ENCODE measurements at regions not wholly inside any gene's neighbourhood (a gene's known extent, or its start where the extent isn't known, plus 50 kb on each side); places are given as distances from the start of the nearest gene placed in this dataset.

GRCh38 chr11:71197096-71197495, 55.3 kb downstream of the SHANK2 start:
- DNase-seq (ENCODE audit: extremely low spot score): no peak
- POLR2A ChIA-PET: no interaction called here
- TF ChIP-seq FOXM1 (IDR thresholded peaks at IDR 0.05; ENCODE audit: borderline replicate concordance) (no peak), HDGF (IDR thresholded peaks at IDR 0.05; ENCODE audit: borderline replicate concordance) (no peak), BHLHE40 (IDR thresholded peaks at IDR 0.05; ENCODE audit: borderline replicate concordance) (no peak), ZNF384 (IDR thresholded peaks at IDR 0.05) (no peak)
- CTCF ChIA-PET: no interaction called here

GRCh38 chr11:71194710-71195109, 57.7 kb downstream of the SHANK2 start:
- CTCF ChIA-PET: no interaction called here

GRCh38 chr11:71193431-71193830, 58.9 kb downstream of the SHANK2 start:
- no peak for DNase-seq (ENCODE audit: extremely low spot score)
- ChIA-PET POLR2A (no interaction called here), CTCF (no interaction called here)
- TF ChIP-seq TARDBP (IDR thresholded peaks at IDR 0.05): no peak
- TF ChIP-seq ARNT (IDR thresholded peaks at IDR 0.05): no peak
- TF ChIP-seq CTBP1 (IDR thresholded peaks at IDR 0.05; ENCODE audit: borderline replicate concordance): no peak
- no peak for TF ChIP-seq SP1 (IDR thresholded peaks at IDR 0.05)
- no peak for TF ChIP-seq BHLHE40 (IDR thresholded peaks at IDR 0.05; ENCODE audit: borderline replicate concordance)
- no peak for TF ChIP-seq ELF4 (IDR thresholded peaks at IDR 0.05)
- TF ChIP-seq SUZ12 (IDR thresholded peaks at IDR 0.05): no peak
- TF ChIP-seq L3MBTL2 (conservative IDR thresholded peaks at IDR 0.05): no peak
- TF ChIP-seq FOXA1 (IDR thresholded peaks at IDR 0.05): no peak
- TF ChIP-seq LEF1 (IDR thresholded peaks at IDR 0.05; ENCODE audit: borderline replicate concordance): no peak
- TF ChIP-seq FOXM1 (IDR thresholded peaks at IDR 0.05; ENCODE audit: borderline replicate concordance): no peak
- no peak for TF ChIP-seq NFRKB (IDR thresholded peaks at IDR 0.05)
- no peak for TF ChIP-seq FOXK2 (IDR thresholded peaks at IDR 0.05)
- TF ChIP-seq ZNF384 (IDR thresholded peaks at IDR 0.05): no peak
- no peak for TF ChIP-seq HDGF (IDR thresholded peaks at IDR 0.05; ENCODE audit: borderline replicate concordance)
- no peak for TF ChIP-seq PKNOX1 (IDR thresholded peaks at IDR 0.05)

More at GRCh38 chr11:71194710-71195109, 57.7 kb downstream of the SHANK2 start:
- POLR2A ChIA-PET: no interaction called here
- DNase-seq (ENCODE audit: extremely low spot score): no peak
- TF ChIP-seq FOXK2 (IDR thresholded peaks at IDR 0.05): no peak
- TF ChIP-seq FOXM1 (IDR thresholded peaks at IDR 0.05; ENCODE audit: borderline replicate concordance): no peak
- no peak for TF ChIP-seq SUZ12 (IDR thresholded peaks at IDR 0.05)
- TF ChIP-seq TARDBP (IDR thresholded peaks at IDR 0.05): no peak
- TF ChIP-seq ELF4 (IDR thresholded peaks at IDR 0.05): no peak
- no peak for TF ChIP-seq HDGF (IDR thresholded peaks at IDR 0.05; ENCODE audit: borderline replicate concordance)
- TF ChIP-seq LEF1 (IDR thresholded peaks at IDR 0.05; ENCODE audit: borderline replicate concordance): no peak
- no peak for TF ChIP-seq CTBP1 (IDR thresholded peaks at IDR 0.05; ENCODE audit: borderline replicate concordance)
- TF ChIP-seq NFRKB (IDR thresholded peaks at IDR 0.05): no peak
- no peak for TF ChIP-seq FOXA1 (IDR thresholded peaks at IDR 0.05)
- TF ChIP-seq PKNOX1 (IDR thresholded peaks at IDR 0.05): no peak
- TF ChIP-seq SP1 (IDR thresholded peaks at IDR 0.05): no peak
- TF ChIP-seq BHLHE40 (IDR thresholded peaks at IDR 0.05; ENCODE audit: borderline replicate concordance): no peak
- no peak for TF ChIP-seq ZNF384 (IDR thresholded peaks at IDR 0.05)
- TF ChIP-seq L3MBTL2 (conservative IDR thresholded peaks at IDR 0.05): no peak
- TF ChIP-seq ARNT (IDR thresholded peaks at IDR 0.05): no peak

GRCh38 chr11:71192629-71193028, 59.7 kb downstream of the SHANK2 start:
- CTCF ChIA-PET: no interaction called here
- TF ChIP-seq FOXM1 (IDR thresholded peaks at IDR 0.05; ENCODE audit: borderline replicate concordance): no peak
- no peak for TF ChIP-seq ZNF384 (IDR thresholded peaks at IDR 0.05)
- no peak for TF ChIP-seq TARDBP (IDR thresholded peaks at IDR 0.05)
- no peak for TF ChIP-seq L3MBTL2 (conservative IDR thresholded peaks at IDR 0.05)
- TF ChIP-seq PKNOX1 (IDR thresholded peaks at IDR 0.05): no peak
- TF ChIP-seq LEF1 (IDR thresholded peaks at IDR 0.05; ENCODE audit: borderline replicate concordance): no peak
- TF ChIP-seq NFRKB (IDR thresholded peaks at IDR 0.05): no peak
- no peak for TF ChIP-seq SUZ12 (IDR thresholded peaks at IDR 0.05)
- TF ChIP-seq ARNT (IDR thresholded peaks at IDR 0.05): no peak
- TF ChIP-seq FOXA1 (IDR thresholded peaks at IDR 0.05): no peak
- no peak for TF ChIP-seq SP1 (IDR thresholded peaks at IDR 0.05)
- POLR2A ChIA-PET: no interaction called here
- DNase-seq (ENCODE audit: extremely low spot score): no peak

GRCh38 chr11:71191201-71191600, 61.2 kb downstream of the SHANK2 start:
- no peak for DNase-seq (ENCODE audit: extremely low spot score)
- POLR2A ChIA-PET: no interaction called here
- TF ChIP-seq SUZ12 (IDR thresholded peaks at IDR 0.05) (no peak), NFRKB (IDR thresholded peaks at IDR 0.05) (no peak), SP1 (IDR thresholded peaks at IDR 0.05) (no peak), TARDBP (IDR thresholded peaks at IDR 0.05) (no peak), ELF4 (IDR thresholded peaks at IDR 0.05) (no peak), FOXM1 (IDR thresholded peaks at IDR 0.05; ENCODE audit: borderline replicate concordance) (no peak), FOXK2 (IDR thresholded peaks at IDR 0.05) (no peak), CTBP1 (IDR thresholded peaks at IDR 0.05; ENCODE audit: borderline replicate concordance) (no peak), FOXA1 (IDR thresholded peaks at IDR 0.05) (no peak), BHLHE40 (IDR thresholded peaks at IDR 0.05; ENCODE audit: borderline replicate concordance) (no peak), PKNOX1 (IDR thresholded peaks at IDR 0.05) (no peak), ARNT (IDR thresholded peaks at IDR 0.05) (no peak)
- CTCF ChIA-PET: no interaction called here

- CTCF ChIA-PET: no interaction called here
- DNase-seq (ENCODE audit: extremely low spot score): no peak
- no peak for TF ChIP-seq BHLHE40 (IDR thresholded peaks at IDR 0.05; ENCODE audit: borderline replicate concordance)
- no peak for TF ChIP-seq L3MBTL2 (conservative IDR thresholded peaks at IDR 0.05)
- TF ChIP-seq LEF1 (IDR thresholded peaks at IDR 0.05; ENCODE audit: borderline replicate concordance): no peak
- TF ChIP-seq FOXA1 (IDR thresholded peaks at IDR 0.05): no peak
- no peak for TF ChIP-seq HDGF (IDR thresholded peaks at IDR 0.05; ENCODE audit: borderline replicate concordance)
- TF ChIP-seq FOXM1 (IDR thresholded peaks at IDR 0.05; ENCODE audit: borderline replicate concordance): no peak
- POLR2A ChIA-PET: no interaction called here
Observed at GRCh38 chr11:71190551-71190950, 61.8 kb downstream of the SHANK2 start.
